Heart left ventricle (tissue), 16 donors: ENCODE measurements at regions not wholly inside any gene's neighbourhood (a gene's known extent, or its start where the extent isn't known, plus 50 kb on each side); places are given as distances from the start of the nearest gene placed in this dataset.
A peak's percentile ranks its signal among the peaks of the same experiment; 100 is the strongest.

ENCODE experiments used
- ATAC-seq, 4 donors: fragments of 200-7000 bp; cut with Tn5 transposase; one replicate each; pipeline ENCODE4 v1.9.1; 2020 to 2022; ENCODE audit warnings: moderate library complexity in 4 of 4, mild to moderate bottlenecking in 3 of 4, moderate number of reproducible peaks in 1 of 4
- DNase-seq, 5 donors: peaks; one replicate each; pipeline ENCODE4 v3.0.0-alpha.2; 2020
- H3K27ac ChIP-seq, 12 donors: fragments of 200-600 bp; sonication (generic) in 4 of 12; one replicate each; pipeline versions ENCODE4 v1.5.0 to v1.8.0; 2016 to 2022; ENCODE audit warnings: mild to moderate bottlenecking in 2 of 12
- H3K27me3 ChIP-seq, 9 donors: fragments of 200-600 bp; sonication (generic) in 2 of 9; one replicate each; pipeline versions ENCODE4 v1.5.1 to v1.8.0; 2016 to 2022; ENCODE audit warnings: mild to moderate bottlenecking in 3 of 9
- H3K36me3 ChIP-seq, 9 donors: fragments of 200-600 bp; sonication (generic) in 2 of 9; one replicate each; pipeline versions ENCODE4 v1.5.0 to v1.8.0; 2018 to 2022; ENCODE audit warnings: mild to moderate bottlenecking in 2 of 9
- H3K4me1 ChIP-seq, 12 donors: fragments of 200-600 bp; sonication (generic) in 4 of 12; one replicate each; pipeline versions ENCODE4 v1.5.0 to v1.8.0; 2016 to 2022; ENCODE audit warnings: mild to moderate bottlenecking in 3 of 12
- H3K4me3 ChIP-seq, 12 donors: fragments of 200-600 bp; sonication (generic) in 4 of 12; one replicate each; pipeline versions ENCODE4 v1.5.0 to v1.8.0; 2017 to 2022; ENCODE audit warnings: mild to moderate bottlenecking in 9 of 12, moderate library complexity in 4 of 12
- H3K9me3 ChIP-seq, 12 donors: fragments of 200-600 bp; sonication (generic) in 4 of 12; one replicate each; pipeline versions ENCODE4 v1.5.0 to v1.8.0; 2016 to 2022; ENCODE audit warnings: mild to moderate bottlenecking in 1 of 12
- CTCF ChIP-seq, 12 donors: fragments of 200-600 bp; sonication (generic) in 4 of 12; IDR thresholded peaks; one replicate each; pipeline versions ENCODE4 v1.5.0 to v1.8.0; 2018 to 2022; ENCODE audit warnings: antibody characterized with exemption in 12 of 12, mild to moderate bottlenecking in 5 of 12
- POLR2A ChIP-seq, 2 donors: fragments of 450-650 bp; IDR thresholded peaks; one replicate each; pipeline ENCODE4 v1.6.1; 2017; ENCODE audit warnings: antibody characterized with exemption in 2 of 2, mild to moderate bottlenecking in 2 of 2, moderate library complexity in 2 of 2
- WGBS, 4 donors: extraction: QIAGEN DNeasy Blood & Tissue Kit in 2 of 4; methylation state at CpG; one replicate each; pipeline versions ENCODE4 v1.1.5 to v1.1.7; 2013 to 2018; 5-methylcytosine and 5-hydroxymethylcytosine counted together
- intact Hi-C, 10 donors: fragments of 100-400 bp; cut with DNase I; formaldehyde crosslinking; loops; one replicate each; pipeline versions ENCODE4 v1.11.1 to v1.14.2; 2022
- donor health status: ischemic (EF 13 %, LVEDD 7.1; RV severe dilation, severe dysfunction).
- donor health status: healthy with polysubstance abuse.
- donor health status: DM: no; HTN: yes; CAD: no.
- donor health status: DM: no; HTN: no; CAD: no.
- donor health status: ischemic (EF 25% LVEDD 6.9; RV normal size, moderate dysfunction).
- donor health status: ischemic (EF 25% LVEDD 5.7; RV mildly dilated, moderate dysfunction).
- donor health status: healthy.
- donor health status: DM: yes; HTN: yes; CAD: no.
- donor health status: ischemic (EF 35%, LVEDD 5.7; RV mildly dilated, moderate dysfunction).
- donor health status: nonischemic (EF 11% LVEDD 7.7; RV severe dilation, severe dysfunction).
- donor health status: DM: yes; HTN: yes; CAD: no.
- donor health status: PGD.
- donor health status: ischemic (EF 29% LVEDD 5.4; RV normal size, mild dysfunction).
- donor health status: nonischemic (EF 23%, LVEDD 6.1; RV moderate dilation, normal function).

DNA sequence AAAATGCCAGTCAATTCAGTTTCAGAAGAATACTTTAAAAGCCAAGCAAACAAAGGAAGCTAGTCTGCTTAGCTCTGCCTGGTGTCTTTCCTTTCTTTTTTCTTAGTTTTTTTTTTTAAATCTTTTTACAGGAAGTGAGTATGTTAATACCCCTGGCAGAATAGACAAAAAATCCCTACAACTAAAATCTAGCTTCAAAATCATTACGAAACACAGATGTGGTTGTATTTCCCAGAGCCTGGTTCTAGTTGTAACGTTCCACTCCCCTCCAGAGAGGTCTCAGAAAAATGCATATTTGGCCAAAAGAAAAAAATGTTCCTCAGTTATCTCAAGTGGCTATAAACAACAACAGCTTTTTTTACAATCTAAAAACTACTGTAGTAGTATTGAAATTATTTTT is 202.1 kb upstream of the RND3 start:
- Histone ChIP-seq H3K4me1 (no peaks in the 10 kb centered on the region), H3K4me3 (no peak overlapping the region), H3K27ac (peak overlapping the region in 1 of 12 donors; percentile 54), H3K36me3 (no peaks in the 10 kb centered on the region), H3K27me3 (no peaks in the 10 kb centered on the region), H3K9me3 (no peaks in the 10 kb centered on the region)
- WGBS, 4 donors: 48 to 63% (median 58%) methylated on average over 2 of the region's 2 CpGs
- intact Hi-C loops: no loop called here
- TF ChIP-seq CTCF (IDR thresholded peaks at IDR 0.05) (no peak), POLR2A (IDR thresholded peaks at IDR 0.05) (no peak)
- peak in 1 of 4 donors; percentile 46 for ATAC-seq
- no peak for DNase-seq

GRCh38 chr2:150688016-150688415 is 200.5 kb upstream of the RND3 start:
- Histone ChIP-seq H3K27ac (no peak overlapping the region), H3K36me3 (no peaks in the 10 kb centered on the region), H3K4me3 (no peak overlapping the region), H3K27me3 (no peaks in the 10 kb centered on the region), H3K9me3 (no peaks in the 10 kb centered on the region), H3K4me1 (no peaks in the 10 kb centered on the region)
- no peak for DNase-seq
- WGBS, 4 donors: 75 to 87% (median 80%) methylated on average over 3 of the region's 3 CpGs
- intact Hi-C loops: no loop called here
- ATAC-seq: no peak
- TF ChIP-seq POLR2A (IDR thresholded peaks at IDR 0.05) (no peak), CTCF (IDR thresholded peaks at IDR 0.05) (no peak)

GRCh38 chr2:150686391-150686790 is 198.9 kb upstream of the RND3 start:
- Histone ChIP-seq H3K36me3 (no peaks in the 10 kb centered on the region), H3K4me1 (no peaks in the 10 kb centered on the region), H3K9me3 (peaks cover 0 to 3% (median 0%) of the 10 kb centered on the region in 12 donors), H3K4me3 (no peak overlapping the region), H3K27me3 (no peaks in the 10 kb centered on the region), H3K27ac (no peak overlapping the region)
- intact Hi-C loops: no loop called here
- 80 to 95% (median 88%) methylated on average over 1 of the region's 1 CpG for WGBS, 4 donors
- no peak for DNase-seq
- ATAC-seq: no peak
- TF ChIP-seq CTCF (IDR thresholded peaks at IDR 0.05): no peak
- no peak for TF ChIP-seq POLR2A (IDR thresholded peaks at IDR 0.05)

- DNase-seq (no peak), ATAC-seq (peak in 1 of 4 donors; percentile 63)
- Histone ChIP-seq H3K4me3 (no peak overlapping the region), H3K4me1 (no peaks in the 10 kb centered on the region), H3K36me3 (no peaks in the 10 kb centered on the region), H3K27me3 (no peaks in the 10 kb centered on the region), H3K9me3 (peaks cover 0 to 6% (median 0%) of the 10 kb centered on the region in 12 donors), H3K27ac (peak overlapping the region in 1 of 12 donors; percentile 70)
- intact Hi-C loops: no loop called here
- WGBS, 4 donors: 81 to 85% (median 84%) methylated on average over 2 of the region's 2 CpGs
- no peak for TF ChIP-seq CTCF (IDR thresholded peaks at IDR 0.05)
- no peak for TF ChIP-seq POLR2A (IDR thresholded peaks at IDR 0.05)
Observed at GRCh38 chr2:150681120-150681804, 193.8 kb upstream of the RND3 start.
